Mononuclear cell (primary cell): ENCODE measurements at regions not wholly inside any gene's neighbourhood (a gene's known extent, or its start where the extent isn't known, plus 50 kb on each side); places are given as distances from the start of the nearest gene placed in this dataset.

Experiments
- H3K27me3 ChIP-seq: 2 replicates; pipeline ENCODE4 v1.6.0; 2011; ENCODE audit warnings: low read length, control low read depth; ENCODE audit not compliant: insufficient read depth
- H3K4me1 ChIP-seq: 2 replicates; pipeline ENCODE4 v1.5.1; 2011; ENCODE audit warnings: mild to moderate bottlenecking, low read length, control low read depth; ENCODE audit not compliant: insufficient read depth
- H3K4me3 ChIP-seq: 2 replicates; pipeline ENCODE4 v1.5.1; 2011; ENCODE audit warnings: mild to moderate bottlenecking, low read length, moderate library complexity
- H3K9me3 ChIP-seq: 2 replicates; pipeline ENCODE4 v1.5.1; 2011; ENCODE audit warnings: low read depth, mild to moderate bottlenecking, control low read depth, low read length

- Histone ChIP-seq H3K4me3 (no peak overlapping the region), H3K9me3 (no peaks in the 10 kb centered on the region), H3K4me1 (no peaks in the 10 kb centered on the region), H3K27me3 (no peaks in the 10 kb centered on the region)
Observed at GRCh38 chr2:185128996-185129395, 530.7 kb downstream of the ZNF804A start.

- no peaks in the 10 kb centered on the region for H3K27me3 ChIP-seq
- H3K4me1 ChIP-seq = no peaks in the 10 kb centered on the region
- H3K4me3 ChIP-seq = no peak overlapping the region
- no peaks in the 10 kb centered on the region for H3K9me3 ChIP-seq
Observed at GRCh38 chr2:185130685-185131084, 532.4 kb downstream of the ZNF804A start.

- Histone ChIP-seq H3K4me3 (no peak overlapping the region), H3K27me3 (no peaks in the 10 kb centered on the region), H3K9me3 (no peaks in the 10 kb centered on the region), H3K4me1 (no peaks in the 10 kb centered on the region)
Observed at GRCh38 chr2:185132501-185133041, 534.2 kb downstream of the ZNF804A start.

- H3K27me3 ChIP-seq = no peaks in the 10 kb centered on the region
- H3K9me3 ChIP-seq = no peaks in the 10 kb centered on the region
- no peak overlapping the region for H3K4me3 ChIP-seq
Observed at GRCh38 chr2:185137700-185138099, 539.4 kb downstream of the ZNF804A start.

GRCh38 chr2:185142677-185143076 is 544.3 kb downstream of the ZNF804A start:
- H3K9me3 ChIP-seq = no peaks in the 10 kb centered on the region
- H3K4me1 ChIP-seq = no peaks in the 10 kb centered on the region
- H3K27me3 ChIP-seq = no peaks in the 10 kb centered on the region
- H3K4me3 ChIP-seq = no peak overlapping the region

More at GRCh38 chr2:185137700-185138099, 539.4 kb downstream of the ZNF804A start:
- no peaks in the 10 kb centered on the region for H3K4me1 ChIP-seq

GRCh38 chr2:185144159-185144919 is 546.0 kb downstream of the ZNF804A start:
- Histone ChIP-seq H3K4me3 (no peak overlapping the region), H3K4me1 (no peaks in the 10 kb centered on the region), H3K9me3 (no peaks in the 10 kb centered on the region), H3K27me3 (no peaks in the 10 kb centered on the region)

- no peak overlapping the region for H3K4me3 ChIP-seq
- no peaks in the 10 kb centered on the region for H3K27me3 ChIP-seq
- H3K9me3 ChIP-seq = no peaks in the 10 kb centered on the region
- no peaks in the 10 kb centered on the region for H3K4me1 ChIP-seq
Observed at GRCh38 chr2:185145316-185146121, 547.2 kb downstream of the ZNF804A start.

GRCh38 chr2:185147361-185147760 is 549.0 kb downstream of the ZNF804A start:
- Histone ChIP-seq H3K4me3 (no peak overlapping the region), H3K4me1 (no peaks in the 10 kb centered on the region)

GRCh38 chr2:185152186-185152585 is 553.9 kb downstream of the ZNF804A start:
- Histone ChIP-seq H3K27me3 (no peaks in the 10 kb centered on the region), H3K4me1 (no peaks in the 10 kb centered on the region), H3K4me3 (no peak overlapping the region), H3K9me3 (no peaks in the 10 kb centered on the region)

More at GRCh38 chr2:185147361-185147760, 549.0 kb downstream of the ZNF804A start:
- Histone ChIP-seq H3K27me3 (no peaks in the 10 kb centered on the region), H3K9me3 (no peaks in the 10 kb centered on the region)

GRCh38 chr2:185161701-185162100 is 563.4 kb downstream of the ZNF804A start:
- Histone ChIP-seq H3K27me3 (no peaks in the 10 kb centered on the region), H3K4me3 (no peak overlapping the region), H3K4me1 (no peaks in the 10 kb centered on the region), H3K9me3 (no peaks in the 10 kb centered on the region)

GRCh38 chr2:185174353-185174752 is 564.3 kb upstream of the FSIP2 start:
- no peaks in the 10 kb centered on the region for H3K9me3 ChIP-seq
- no peaks in the 10 kb centered on the region for H3K27me3 ChIP-seq
- no peaks in the 10 kb centered on the region for H3K4me1 ChIP-seq
- no peak overlapping the region for H3K4me3 ChIP-seq

GRCh38 chr2:185179743-185180142 is 558.9 kb upstream of the FSIP2 start:
- H3K4me3 ChIP-seq = no peak overlapping the region
- no peaks in the 10 kb centered on the region for H3K9me3 ChIP-seq
- H3K4me1 ChIP-seq = no peaks in the 10 kb centered on the region
- H3K27me3 ChIP-seq = no peaks in the 10 kb centered on the region

- no peaks in the 10 kb centered on the region for H3K9me3 ChIP-seq
- H3K27me3 ChIP-seq = no peaks in the 10 kb centered on the region
- no peaks in the 10 kb centered on the region for H3K4me1 ChIP-seq
- no peak overlapping the region for H3K4me3 ChIP-seq
Observed at GRCh38 chr2:185181901-185182300, 556.7 kb upstream of the FSIP2 start.

GRCh38 chr2:185185044-185185443 is 553.6 kb upstream of the FSIP2 start:
- no peak overlapping the region for H3K4me3 ChIP-seq
- H3K27me3 ChIP-seq = no peaks in the 10 kb centered on the region
- H3K4me1 ChIP-seq = no peaks in the 10 kb centered on the region
- H3K9me3 ChIP-seq = no peaks in the 10 kb centered on the region

- Histone ChIP-seq H3K4me1 (no peaks in the 10 kb centered on the region), H3K4me3 (no peak overlapping the region), H3K9me3 (no peaks in the 10 kb centered on the region), H3K27me3 (no peaks in the 10 kb centered on the region)
Observed at GRCh38 chr2:185187421-185187820, 551.2 kb upstream of the FSIP2 start.
